SK-N-DZ (cell line): ENCODE measurements at regions not wholly inside any gene's neighbourhood (a gene's known extent, or its start where the extent isn't known, plus 50 kb on each side); places are given as distances from the start of the nearest gene placed in this dataset.
"Not testable (repeated sequence)": the region's sequence is repeated elsewhere in the genome, so short reads cannot be mapped to it uniquely, and the experiment has no call there.

Experiments
- DNase-seq: peaks from one replicate; pipeline ENCODE4 v3.0.0-alpha.2; 2015; ENCODE audit warnings: low spot score

- peak; percentile 26 for DNase-seq
Observed at GRCh38 chr3:194879991-194880939, 194.6 kb downstream of the FAM43A start.

GRCh38 chr3:194880940-194881925 lies 195.6 kb downstream of the FAM43A start:
- DNase-seq, result no peak

DNA sequence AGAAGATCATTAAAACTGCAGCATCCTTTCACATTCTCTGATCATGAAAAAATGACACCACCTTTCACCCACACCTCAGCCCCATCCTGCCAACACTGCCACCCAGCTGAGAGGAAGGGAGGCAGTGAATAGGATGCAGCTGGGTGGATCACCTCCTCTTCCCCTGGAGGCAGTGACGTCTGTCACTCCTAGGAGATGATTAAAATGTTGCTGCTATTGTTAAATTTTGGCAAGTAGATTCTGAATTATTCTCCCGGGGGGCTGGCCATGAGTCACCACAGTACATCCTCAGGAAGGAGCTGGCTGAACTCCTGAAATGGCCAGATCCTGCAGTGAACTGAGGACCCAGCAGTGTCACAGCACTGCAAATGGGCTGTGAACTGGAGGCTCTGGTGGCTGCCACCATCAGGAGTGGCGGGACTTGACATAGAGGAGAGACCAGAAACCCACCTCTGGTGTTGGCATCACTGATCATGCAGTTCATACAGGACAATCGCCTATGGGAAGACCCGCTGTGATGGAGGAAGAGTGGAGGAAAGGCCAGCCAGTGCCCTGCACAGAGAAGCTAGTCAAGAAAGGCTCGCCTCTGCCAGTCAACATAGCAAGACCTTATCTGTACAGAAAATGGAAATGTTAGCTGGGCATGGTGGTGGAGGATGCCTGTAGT lies 199.1 kb downstream of the FAM43A start:
- DNase-seq, result no peak

- DNase-seq, result no peak
Observed at GRCh38 chr3:194885766-194886165, 200.1 kb downstream of the FAM43A start.

GRCh38 chr3:194886836-194887235 lies 201.2 kb downstream of the FAM43A start:
- DNase-seq, result no peak

GRCh38 chr3:194888062-194888461 lies 202.4 kb downstream of the FAM43A start:
- DNase-seq, result not testable (repeated sequence)

DNA sequence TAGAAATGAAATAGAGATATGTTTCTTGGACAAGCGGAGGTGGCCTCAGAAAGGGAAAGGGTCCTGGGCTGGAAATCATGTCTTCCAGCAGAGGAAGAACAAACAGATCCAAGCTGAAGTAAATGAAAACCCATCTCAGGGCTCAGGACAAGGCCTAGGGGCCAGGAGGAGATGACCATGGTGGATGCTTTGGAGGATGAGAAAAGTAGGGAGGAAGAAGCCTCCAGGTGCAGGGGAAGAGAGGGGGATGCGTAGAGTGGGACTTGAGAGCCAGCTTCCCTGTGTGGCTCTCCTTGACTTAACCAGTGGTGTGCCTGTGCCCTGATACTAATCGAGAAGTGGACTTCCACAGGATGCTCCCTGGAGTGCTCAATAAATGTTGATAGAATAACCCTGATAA lies 203.2 kb downstream of the FAM43A start:
- no peak for DNase-seq

DNA sequence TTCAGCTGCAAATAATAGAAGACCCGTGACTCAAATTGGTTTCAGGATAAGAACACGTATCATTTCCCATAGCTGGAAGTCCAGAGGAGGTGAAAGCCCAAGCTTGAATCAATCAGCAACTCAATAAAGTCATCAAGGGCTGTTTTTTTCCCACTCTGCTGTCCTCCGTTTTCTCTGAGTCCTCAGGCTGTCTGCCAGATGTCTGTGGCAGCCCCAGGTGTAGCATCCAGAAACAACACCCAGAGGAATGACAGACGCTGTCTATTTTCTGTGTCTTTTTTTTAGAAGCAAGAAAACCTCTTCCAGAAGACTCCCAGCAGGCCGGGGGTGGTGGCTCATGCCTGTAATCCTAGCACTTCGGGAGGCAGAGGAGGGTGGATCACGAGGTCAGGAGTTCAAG lies 204.4 kb downstream of the FAM43A start:
- no peak for DNase-seq

DNA sequence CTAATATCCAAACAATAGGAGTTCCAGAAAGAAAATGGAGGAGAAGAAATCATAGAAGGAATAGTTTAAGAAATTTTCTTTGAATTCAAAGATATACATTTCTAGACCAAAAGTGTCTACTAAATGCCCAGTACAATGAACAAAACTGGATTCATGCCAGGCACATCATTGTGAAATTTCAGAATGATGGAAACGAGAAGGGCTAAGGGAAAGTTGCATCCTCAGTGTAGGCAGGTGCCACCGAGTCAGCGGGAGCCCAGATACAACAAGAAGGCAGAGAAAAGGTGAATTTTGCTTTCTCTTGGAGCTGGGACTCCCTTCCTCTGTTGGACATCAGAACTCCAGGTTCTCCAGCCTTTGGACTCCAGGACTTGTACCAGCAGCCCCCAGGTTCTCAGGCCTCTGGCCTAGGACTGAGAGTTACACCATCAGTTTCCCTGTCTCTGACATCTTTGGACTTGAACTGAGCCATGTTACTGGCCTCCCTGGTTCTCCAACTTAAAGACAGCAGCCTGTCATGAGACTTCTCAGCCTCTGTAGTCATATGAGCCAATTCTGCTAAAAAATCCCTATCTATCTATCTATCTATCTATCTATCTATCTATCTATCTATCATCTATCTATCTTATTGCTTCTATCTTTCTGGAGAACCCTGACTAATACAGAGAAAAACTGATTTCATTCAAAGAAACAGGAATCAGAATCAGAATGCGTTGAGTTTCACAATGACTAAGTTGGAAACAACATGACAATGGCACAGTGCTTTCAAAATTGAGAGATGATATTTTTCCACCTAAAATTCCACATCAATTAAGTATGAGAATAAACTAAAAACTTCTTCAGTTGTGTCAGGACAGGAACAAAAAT lies 207.7 kb downstream of the FAM43A start:
- DNase-seq, result no peak

GRCh38 chr3:194894538-194894937 lies 208.9 kb downstream of the FAM43A start:
- no peak for DNase-seq

GRCh38 chr3:194900854-194901522 lies 215.3 kb downstream of the FAM43A start:
- no peak for DNase-seq

DNA sequence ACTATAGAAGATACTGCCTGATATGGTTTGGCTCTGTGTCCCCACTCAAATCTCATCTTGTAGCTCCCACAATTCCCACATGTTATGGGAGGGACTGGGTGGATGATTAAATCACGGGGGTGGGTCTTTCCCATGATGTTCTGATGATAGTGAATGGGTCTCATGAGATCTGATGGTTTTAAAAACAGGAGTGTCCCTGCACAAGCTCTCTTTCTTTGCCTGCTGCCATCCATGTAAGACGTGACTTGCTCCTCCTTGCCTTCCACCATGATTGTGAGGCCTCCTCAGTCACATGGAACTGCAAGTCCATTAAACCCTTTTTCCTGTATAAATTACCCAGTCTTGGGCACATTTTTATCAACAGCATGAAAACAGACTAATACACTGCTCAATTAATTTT lies 217.8 kb downstream of the FAM43A start:
- not testable (repeated sequence) for DNase-seq

DNA sequence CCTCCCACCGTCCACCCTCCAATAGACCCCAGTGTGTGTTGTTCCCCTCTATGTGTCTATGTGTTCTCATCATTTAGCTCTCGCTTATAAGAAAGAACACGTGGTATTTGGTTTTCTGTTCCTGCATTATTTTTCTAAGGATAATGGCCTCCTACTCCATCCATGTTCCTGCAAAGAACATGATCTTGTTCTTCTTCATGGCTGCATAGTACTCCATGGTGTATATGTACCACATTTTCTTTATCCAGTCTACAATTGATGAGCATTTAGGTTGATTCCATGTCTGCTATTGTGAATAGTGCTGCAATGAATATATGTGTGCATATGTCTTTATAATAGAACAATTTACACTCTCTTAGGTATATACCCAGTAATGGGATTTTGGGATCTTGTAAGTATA lies 219.3 kb downstream of the FAM43A start:
- DNase-seq, result not testable (repeated sequence)

GRCh38 chr3:194905696-194906095 lies 220.0 kb downstream of the FAM43A start:
- no peak for DNase-seq

GRCh38 chr3:194906229-194906629 lies 220.5 kb downstream of the FAM43A start:
- DNase-seq, result no peak

- DNase-seq, result no peak
Observed at GRCh38 chr3:194906970-194907629, 221.4 kb downstream of the FAM43A start.

DNA sequence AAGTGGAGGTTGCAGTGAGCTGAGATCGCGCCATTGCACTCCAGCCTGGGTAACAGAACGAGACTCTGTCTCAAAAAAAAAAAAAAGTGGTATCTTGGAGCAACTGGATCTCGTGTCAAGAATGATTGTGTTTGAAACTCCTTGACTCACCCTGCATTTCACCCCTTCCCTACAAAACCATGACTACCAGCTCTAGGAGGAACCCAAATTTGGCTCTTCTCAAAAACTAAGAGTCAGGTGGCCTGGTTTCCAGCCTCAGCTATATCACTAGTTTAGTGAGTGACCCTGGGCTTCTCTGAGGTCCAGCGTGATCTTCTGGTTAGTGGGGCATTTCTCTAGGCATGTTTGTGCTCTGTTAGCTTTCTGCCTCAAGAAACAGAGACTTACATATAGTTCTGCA lies 222.1 kb downstream of the FAM43A start:
- DNase-seq, result no peak

- DNase-seq, result no peak
Observed at GRCh38 chr3:194908496-194908895, 222.8 kb downstream of the FAM43A start.

DNA sequence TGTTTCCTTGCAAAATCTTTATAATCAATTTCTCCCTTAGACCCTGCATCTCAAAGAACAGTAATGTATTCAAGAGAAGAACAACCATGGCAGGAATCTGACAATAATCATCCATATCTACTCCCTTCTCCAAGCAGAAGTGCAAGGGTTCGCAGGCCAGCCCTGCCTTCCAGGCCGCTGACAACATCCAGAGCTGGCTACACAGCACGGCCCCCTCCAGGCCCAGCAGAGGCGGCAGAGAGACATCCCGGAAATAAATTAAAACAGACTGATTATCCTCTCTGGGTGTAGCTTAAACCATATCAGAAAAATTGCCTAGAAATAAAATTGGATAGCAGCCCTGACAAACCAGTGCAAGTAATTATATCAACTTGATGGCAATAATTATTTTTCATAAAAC lies 223.3 kb downstream of the FAM43A start:
- DNase-seq, result no peak
